ENCODE measurements at regions not wholly inside any gene's neighbourhood (a gene's known extent, or its start where the extent isn't known, plus 50 kb on each side); places are given as distances from the start of the nearest gene placed in this dataset.
A peak's percentile ranks its signal among the peaks of the same experiment; 100 is the strongest.

- DNase-seq: no peak
Measured at GRCh38 chr21:18191139-18191538, 53.5 kb upstream of the CHODL start.

- DNase-seq: no peak
Measured at GRCh38 chr21:18178509-18178908, 66.1 kb upstream of the CHODL start.

GRCh38 chr21:18174370-18174769 lies 70.3 kb upstream of the CHODL start:
- DNase-seq: no peak

GRCh38 chr21:18170829-18171228 lies 73.8 kb upstream of the CHODL start:
- no peak for DNase-seq

GRCh38 chr21:18170221-18170620 lies 74.4 kb upstream of the CHODL start:
- DNase-seq: no peak

GRCh38 chr21:18168108-18168507 lies 76.5 kb upstream of the CHODL start:
- DNase-seq: no peak

- DNase-seq: peak; percentile 29
Measured at GRCh38 chr21:18164933-18165332, 79.7 kb upstream of the CHODL start.

- no peak for DNase-seq
Measured at GRCh38 chr21:18164483-18164882, 80.2 kb upstream of the CHODL start.

GRCh38 chr21:18163956-18164355 lies 80.7 kb upstream of the CHODL start:
- peak; percentile 42 for DNase-seq

GRCh38 chr21:18161841-18162240 lies 82.8 kb upstream of the CHODL start:
- no peak for DNase-seq

- DNase-seq: peak; percentile 97
Measured at GRCh38 chr21:18157406-18157805, 87.2 kb upstream of the CHODL start.

- no peak for DNase-seq
Measured at GRCh38 chr21:18155508-18156193, 89.0 kb upstream of the CHODL start.

- DNase-seq: peak; percentile 95
Measured at GRCh38 chr21:18153063-18153462, 91.6 kb upstream of the CHODL start.

GRCh38 chr21:18152371-18152770 lies 92.3 kb upstream of the CHODL start:
- DNase-seq: no peak

- no peak for DNase-seq
Measured at GRCh38 chr21:18151046-18151445, 93.6 kb upstream of the CHODL start.

GRCh38 chr21:18148401-18148800 lies 96.2 kb upstream of the CHODL start:
- no peak for DNase-seq

- no peak for DNase-seq
Measured at GRCh38 chr21:18147678-18148077, 97.0 kb upstream of the CHODL start.

- DNase-seq: no peak
Measured at GRCh38 chr21:18146820-18147219, 97.8 kb upstream of the CHODL start.

GRCh38 chr21:18144339-18144738 lies 100.3 kb upstream of the CHODL start:
- no peak for DNase-seq

GRCh38 chr21:18142655-18143054 lies 102.0 kb upstream of the CHODL start:
- no peak for DNase-seq

- DNase-seq: peak; percentile 80
Measured at GRCh38 chr21:18138507-18138906, 106.1 kb upstream of the CHODL start.

GRCh38 chr21:18129526-18129925 lies 115.1 kb upstream of the CHODL start:
- no peak for DNase-seq

GRCh38 chr21:18118566-18118965 lies 126.1 kb upstream of the CHODL start:
- no peak for DNase-seq

- DNase-seq: no peak
Measured at GRCh38 chr21:18117176-18117575, 127.5 kb upstream of the CHODL start.

GRCh38 chr21:18114810-18115209 lies 129.8 kb upstream of the CHODL start:
- no peak for DNase-seq

All from NCI-H446 treated with DMSO at 0.1 percent for 48 hours (cell line).